ENCODE measurements at regions not wholly inside any gene's neighbourhood (a gene's known extent, or its start where the extent isn't known, plus 50 kb on each side); places are given as distances from the start of the nearest gene placed in this dataset.

- 0% methylated on average over 1 of the region's 1 CpG for WGBS (ENCODE audit: low lambda C conversion rate)
- in situ Hi-C loops (cut with HindIII; ENCODE audit: extremely low pct_ligation_motif_present, low pct_unique_long_range_greater_than_20kb) = no loop called here
- Histone ChIP-seq H3K4me2 (ENCODE audit: low read depth, low read length) (no peak overlapping the region), H3K9me3 (ENCODE audit: low read length) (peaks cover 76% of the 10 kb centered on the region), H3K4me1 (ENCODE audit: insufficient read depth, low read length) (no peaks in the 10 kb centered on the region), H3K36me3 (replicated peaks in 1 of 2; ENCODE audit: control insufficient read depth in 1 of 2, insufficient read depth in 2 of 2, low read length in 2 of 2) (no peaks in the 10 kb centered on the region), H3K79me2 (ENCODE audit: insufficient read depth, low read length) (no peaks in the 10 kb centered on the region), H4K20me1 (ENCODE audit: insufficient read depth, low read length) (no peaks in the 10 kb centered on the region), H2AFZ (ENCODE audit: low read length) (no peak overlapping the region), H3K9ac (ENCODE audit: insufficient read depth, low read depth, low read length) (no peak overlapping the region), H3K27ac (ENCODE audit: extremely low read length, insufficient read depth, low read length) (no peak overlapping the region), H3K4me3 (replicated peaks in 1 of 3; ENCODE audit: insufficient read depth in 1 of 3, low read depth in 2 of 3, low read length in 3 of 3) (no peak overlapping the region), H3K27me3 (ENCODE audit: control insufficient read depth in 1 of 2, insufficient read depth in 2 of 2, low read length in 2 of 2) (no peaks in the 10 kb centered on the region)
- no peak for TF ChIP-seq ZNF264 (CRISPR knock-in tag; IDR thresholded peaks at IDR 0.05)
- TF ChIP-seq ZNF597 (CRISPR knock-in tag; IDR thresholded peaks at IDR 0.05) = no peak
- TF ChIP-seq PAWR (CRISPR knock-in tag; IDR thresholded peaks at IDR 0.05; ENCODE audit: borderline replicate concordance) = no peak
- TF ChIP-seq AKNA (CRISPR knock-in tag; IDR thresholded peaks at IDR 0.05; ENCODE audit: borderline replicate concordance) = no peak
- TF ChIP-seq ZNF776 (CRISPR knock-in tag; IDR thresholded peaks at IDR 0.05) = no peak
- TF ChIP-seq ZNF766 (CRISPR knock-in tag; IDR thresholded peaks at IDR 0.05; ENCODE audit: borderline replicate concordance) = no peak
- no peak for TF ChIP-seq ZBTB3 (CRISPR knock-in tag; IDR thresholded peaks at IDR 0.05; ENCODE audit: borderline replicate concordance, low read depth)
- TF ChIP-seq TAF15 (IDR thresholded peaks at IDR 0.05; ENCODE audit: low read depth, low read length, poor library complexity, severe bottlenecking) = no peak
- TF ChIP-seq PCBP1 (IDR thresholded peaks at IDR 0.05; ENCODE audit: borderline replicate concordance, low read depth, low read length) = no peak
- no peak for TF ChIP-seq ZNF781 (CRISPR knock-in tag; IDR thresholded peaks at IDR 0.05; ENCODE audit: borderline replicate concordance, not compliant biosample characterization)
- no peak for TF ChIP-seq ISL2 (CRISPR knock-in tag; IDR thresholded peaks at IDR 0.05)
- TF ChIP-seq DR1 (CRISPR knock-in tag; IDR thresholded peaks at IDR 0.05) = no peak
- TF ChIP-seq STAT5B (CRISPR knock-in tag; IDR thresholded peaks at IDR 0.05) = no peak
- ATAC-seq = no peak
- BruUV-seq (replicated peaks) = no TSS peak
- no peak for DNase-seq (ENCODE audit: low spot score)
- no peak for FAIRE-seq
- CTCF ChIA-PET (ENCODE audit: low intra/inter-chr PET ratio, low total read pairs) = no interaction called here
- POLR2A ChIA-PET = no interaction called here
- intact Hi-C loops (cut with micrococcal nuclease; ENCODE audit: unreplicated experiment) = no loop called here
Observed at GRCh38 chr14:97624985-97625384, 827.8 kb downstream of the VRK1 start.

All from HepG2 (cell line).